ENCODE measurements at regions not wholly inside any gene's neighbourhood (a gene's known extent, or its start where the extent isn't known, plus 50 kb on each side); places are given as distances from the start of the nearest gene placed in this dataset.

DNA sequence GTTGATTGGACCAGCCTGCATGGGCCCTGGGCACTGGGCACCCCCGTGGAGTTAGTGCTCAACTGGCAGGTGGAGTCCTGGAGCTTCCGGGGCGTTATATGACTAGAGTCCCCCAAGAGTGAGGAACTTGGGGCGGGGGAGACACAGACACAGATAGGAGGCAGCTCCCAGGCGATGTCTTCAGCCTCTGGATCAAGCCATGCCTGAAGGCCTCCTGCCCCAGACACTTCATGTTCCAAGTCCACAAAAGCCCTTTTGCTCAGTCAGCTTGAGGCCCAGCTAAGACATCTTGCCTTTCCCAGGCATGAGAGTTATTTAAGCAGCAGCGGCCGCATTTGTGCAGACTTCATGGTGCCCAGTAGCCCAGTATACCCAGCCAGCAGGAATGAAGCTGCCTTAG lies 136.6 kb upstream of the CIBAR2 start:
- Histone ChIP-seq H3K4me1 (replicated peaks in 1 of 2) (no peaks in the 10 kb centered on the region), H3K4me3 (no peak overlapping the region), H3K27me3 (no peaks in the 10 kb centered on the region), H3K27ac (no peak overlapping the region), H3K9me3 (replicated peaks in 1 of 3) (no peaks in the 10 kb centered on the region), H3K36me3 (replicated peaks in 1 of 2) (no peaks in the 10 kb centered on the region)
- intact Hi-C loops (cut with DNase I): no loop called here
- 92 to 100% (median 99%) methylated on average over 5 to 7 of the region's 7 CpGs for WGBS, 4 donors
- TF ChIP-seq POLR2A (IDR thresholded peaks at IDR 0.05): no peak
- TF ChIP-seq, protein P1, sequence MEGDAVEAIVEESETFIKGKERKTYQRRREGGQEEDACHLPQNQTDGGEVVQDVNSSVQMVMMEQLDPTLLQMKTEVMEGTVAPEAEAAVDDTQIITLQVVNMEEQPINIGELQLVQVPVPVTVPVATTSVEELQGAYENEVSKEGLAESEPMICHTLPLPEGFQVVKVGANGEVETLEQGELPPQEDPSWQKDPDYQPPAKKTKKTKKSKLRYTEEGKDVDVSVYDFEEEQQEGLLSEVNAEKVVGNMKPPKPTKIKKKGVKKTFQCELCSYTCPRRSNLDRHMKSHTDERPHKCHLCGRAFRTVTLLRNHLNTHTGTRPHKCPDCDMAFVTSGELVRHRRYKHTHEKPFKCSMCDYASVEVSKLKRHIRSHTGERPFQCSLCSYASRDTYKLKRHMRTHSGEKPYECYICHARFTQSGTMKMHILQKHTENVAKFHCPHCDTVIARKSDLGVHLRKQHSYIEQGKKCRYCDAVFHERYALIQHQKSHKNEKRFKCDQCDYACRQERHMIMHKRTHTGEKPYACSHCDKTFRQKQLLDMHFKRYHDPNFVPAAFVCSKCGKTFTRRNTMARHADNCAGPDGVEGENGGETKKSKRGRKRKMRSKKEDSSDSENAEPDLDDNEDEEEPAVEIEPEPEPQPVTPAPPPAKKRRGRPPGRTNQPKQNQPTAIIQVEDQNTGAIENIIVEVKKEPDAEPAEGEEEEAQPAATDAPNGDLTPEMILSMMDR (IDR thresholded peaks at IDR 0.05): no peak
- DNase-seq: no peak

GRCh38 chr16:85249418-85250146 lies 137.3 kb upstream of the CIBAR2 start:
- Histone ChIP-seq H3K4me1 (replicated peaks in 1 of 2) (no peaks in the 10 kb centered on the region), H3K36me3 (replicated peaks in 1 of 2) (no peaks in the 10 kb centered on the region), H3K9me3 (replicated peaks in 1 of 3) (no peaks in the 10 kb centered on the region), H3K4me3 (no peak overlapping the region), H3K27me3 (no peaks in the 10 kb centered on the region), H3K27ac (no peak overlapping the region)
- WGBS, 4 donors: 86 to 95% (median 90%) methylated on average over 14 to 31 of the region's 31 CpGs
- intact Hi-C loops (cut with DNase I): loop anchor here in 1 of 2 donors (10.0 kb wide), 1 partner anchor 135 kb away; the partner anchor contains the start of gene CIBAR2
- DNase-seq: peak in 1 of 7 donors; percentile 26
- TF ChIP-seq, protein P1 (IDR thresholded peaks at IDR 0.05): no peak
- TF ChIP-seq POLR2A (IDR thresholded peaks at IDR 0.05): no peak

DNA sequence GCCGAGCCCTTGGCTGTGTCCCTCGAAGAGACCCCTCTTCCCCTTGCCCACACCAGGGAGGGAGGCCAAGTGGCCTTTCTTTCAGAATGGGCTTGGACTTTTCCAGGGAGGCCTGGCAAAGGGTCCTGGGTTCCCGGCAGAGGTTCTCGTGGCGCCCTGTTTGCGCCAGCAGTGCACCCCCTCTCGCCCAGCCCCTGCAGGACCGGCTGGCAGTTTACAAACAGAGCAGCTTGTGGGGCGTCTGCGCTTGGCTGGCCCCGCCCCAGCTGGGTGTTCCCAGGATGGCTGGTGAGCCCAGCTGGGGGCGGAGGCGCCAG lies 137.8 kb upstream of the CIBAR2 start:
- intact Hi-C loops (cut with DNase I): loop anchor here in 1 of 2 donors (10.0 kb wide), 1 partner anchor 135 kb away; the partner anchor contains the start of gene CIBAR2
- Histone ChIP-seq H3K9me3 (replicated peaks in 1 of 3) (no peaks in the 10 kb centered on the region), H3K36me3 (replicated peaks in 1 of 2) (no peaks in the 10 kb centered on the region), H3K27me3 (no peaks in the 10 kb centered on the region), H3K4me1 (replicated peaks in 1 of 2) (no peaks in the 10 kb centered on the region), H3K27ac (no peak overlapping the region), H3K4me3 (no peak overlapping the region)
- WGBS, 4 donors: 85 to 93% (median 90%) methylated on average over 9 to 13 of the region's 13 CpGs; no CpG with 5 or more reads in 1 of the 4 donors
- DNase-seq: no peak
- no peak for TF ChIP-seq POLR2A (IDR thresholded peaks at IDR 0.05)

GRCh38 chr16:85250609-85251223 lies 138.4 kb upstream of the CIBAR2 start:
- Histone ChIP-seq H3K27me3 (no peaks in the 10 kb centered on the region), H3K4me1 (replicated peaks in 1 of 2) (no peaks in the 10 kb centered on the region), H3K36me3 (replicated peaks in 1 of 2) (no peaks in the 10 kb centered on the region), H3K9me3 (replicated peaks in 1 of 3) (no peaks in the 10 kb centered on the region), H3K27ac (no peak overlapping the region), H3K4me3 (no peak overlapping the region)
- TF ChIP-seq, protein P1 (IDR thresholded peaks at IDR 0.05): no peak
- no peak for TF ChIP-seq POLR2A (IDR thresholded peaks at IDR 0.05)
- DNase-seq: no peak
- WGBS, 4 donors: 79 to 88% (median 86%) methylated on average over 8 to 14 of the region's 14 CpGs
- intact Hi-C loops (cut with DNase I): loop anchor here in 1 of 2 donors (10.0 kb wide), 1 partner anchor 136 kb away; the partner anchor contains the start of gene CIBAR2
